Stimulated activated CD4-positive, alpha-beta T cell treated with anti-CD3 and anti-CD28 coated beads, TNF-alpha, amount 100 ng/mL, for 48 hours (primary cell): ENCODE measurements at regions not wholly inside any gene's neighbourhood (a gene's known extent, or its start where the extent isn't known, plus 50 kb on each side); places are given as distances from the start of the nearest gene placed in this dataset.

ENCODE experiments used
- DNase-seq, 3 donors: peaks; one replicate each; pipeline ENCODE4 v3.0.0-alpha.2; 2020; ENCODE audit warnings: low read depth in 3 of 3

GRCh38 chr4:108527723-108528122 lies 92.7 kb upstream of the RPL34 start:
- no peak for DNase-seq

GRCh38 chr4:108520807-108521206 lies 99.6 kb upstream of the RPL34 start:
- DNase-seq: no peak

- no peak for DNase-seq
Measured at GRCh38 chr4:108519911-108520601, 100.3 kb upstream of the RPL34 start.

- DNase-seq: no peak
Measured at GRCh38 chr4:108519208-108519833, 101.1 kb upstream of the RPL34 start.

GRCh38 chr4:108512615-108513505 lies 107.5 kb upstream of the RPL34 start:
- peak in 2 of 3 donors; percentile 12 to 22 for DNase-seq

- DNase-seq: no peak
Measured at GRCh38 chr4:108511618-108512017, 108.8 kb upstream of the RPL34 start.

GRCh38 chr4:108502356-108502755 lies 118.0 kb upstream of the RPL34 start:
- DNase-seq: no peak

- DNase-seq: no peak
Measured at GRCh38 chr4:108498925-108499324, 121.5 kb upstream of the RPL34 start.

GRCh38 chr4:108493596-108493931 lies 126.8 kb upstream of the RPL34 start:
- DNase-seq: no peak

GRCh38 chr4:108492816-108493595 lies 127.4 kb upstream of the RPL34 start:
- DNase-seq: no peak

GRCh38 chr4:108488865-108489264 lies 131.5 kb upstream of the RPL34 start:
- no peak for DNase-seq

- DNase-seq: no peak
Measured at GRCh38 chr4:108486046-108486445, 134.3 kb upstream of the RPL34 start.

- DNase-seq: no peak
Measured at GRCh38 chr4:108484187-108484586, 136.2 kb upstream of the RPL34 start.

- DNase-seq: no peak
Measured at GRCh38 chr4:108483650-108484049, 136.7 kb upstream of the RPL34 start.

- peak in 1 of 3 donors; percentile 32 for DNase-seq
Measured at GRCh38 chr4:108483079-108483478, 137.3 kb upstream of the RPL34 start.

GRCh38 chr4:108480881-108481280 lies 139.5 kb upstream of the RPL34 start:
- no peak for DNase-seq

- DNase-seq: no peak
Measured at GRCh38 chr4:108477527-108478108, 142.8 kb upstream of the RPL34 start.

GRCh38 chr4:108473163-108473720 lies 147.1 kb upstream of the RPL34 start:
- no peak for DNase-seq

GRCh38 chr4:108466936-108467902 lies 153.2 kb upstream of the RPL34 start:
- DNase-seq: no peak

GRCh38 chr4:108465886-108466500 lies 154.4 kb upstream of the RPL34 start:
- no peak for DNase-seq
